ENCODE measurements at regions not wholly inside any gene's neighbourhood (a gene's known extent, or its start where the extent isn't known, plus 50 kb on each side); places are given as distances from the start of the nearest gene placed in this dataset.

DNA sequence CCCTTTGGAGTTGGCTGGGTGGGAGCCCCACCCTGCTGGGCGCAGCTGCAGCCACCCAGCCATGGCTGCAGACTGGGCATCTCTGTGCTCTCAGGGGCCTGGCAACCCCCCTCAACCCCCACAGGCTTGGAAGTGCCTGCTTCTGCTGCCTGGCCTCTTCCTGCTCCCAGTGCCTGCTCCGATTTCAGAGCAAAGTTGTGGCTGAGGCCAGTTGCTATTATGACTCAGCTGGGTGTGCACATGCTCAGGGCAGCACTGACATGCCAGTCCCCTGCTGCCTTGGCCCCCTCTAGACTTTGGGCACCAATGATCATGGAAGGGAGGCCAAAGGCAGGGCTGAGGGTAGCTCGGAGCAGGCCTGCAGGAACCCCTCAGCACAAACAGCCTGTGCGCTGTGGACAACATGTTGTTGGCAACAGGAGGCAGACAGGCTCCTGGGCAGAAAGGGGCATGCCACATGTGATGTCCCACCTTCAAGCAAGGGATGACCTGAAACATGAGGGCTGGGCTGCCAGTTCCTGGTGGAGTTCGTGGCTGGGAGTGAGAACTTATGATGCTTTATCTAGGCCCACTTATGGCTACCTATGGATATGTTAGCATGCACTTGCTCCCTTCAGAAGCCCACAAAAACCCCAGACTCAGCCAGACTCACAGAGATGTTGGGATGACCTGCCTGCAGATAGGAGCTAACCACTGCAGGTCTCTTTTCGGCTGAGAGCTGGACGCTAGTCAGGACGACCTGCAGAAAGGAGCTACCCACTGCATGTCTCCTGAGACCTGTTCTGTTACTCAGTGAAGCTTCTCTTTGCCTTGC, 96.4 kb upstream of the AMOTL1 start:
- intact Hi-C loops (cut with DNase I): no loop called here
- DNase-seq (ENCODE audit: low spot score) (no peak), ATAC-seq (no peak)

DNA sequence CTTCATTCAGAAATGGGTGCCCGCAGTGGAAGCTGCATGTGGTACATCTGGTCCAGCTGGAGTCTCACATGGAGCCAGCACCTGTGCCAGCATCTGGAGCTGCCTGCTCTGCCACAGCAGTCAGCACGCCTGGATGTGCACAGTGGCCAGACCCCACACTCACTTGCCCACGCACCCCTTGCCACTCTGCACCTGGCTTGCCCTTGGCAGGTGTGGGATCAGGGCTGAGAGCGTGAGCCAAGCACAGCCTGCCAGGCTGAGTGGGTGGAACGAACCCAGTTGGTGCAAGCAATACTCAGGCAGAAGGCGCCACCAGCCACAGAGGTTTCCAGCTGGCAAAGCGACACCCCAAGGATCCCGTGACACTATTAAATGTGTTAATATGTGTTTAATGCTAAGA, 95.5 kb upstream of the AMOTL1 start:
- intact Hi-C loops (cut with DNase I): no loop called here
- no peak for DNase-seq (ENCODE audit: low spot score)
- no peak for ATAC-seq

GRCh38 chr11:94673386-94673785, 94.8 kb upstream of the AMOTL1 start:
- DNase-seq (ENCODE audit: low spot score): no peak
- intact Hi-C loops (cut with DNase I): no loop called here
- ATAC-seq: no peak

DNA sequence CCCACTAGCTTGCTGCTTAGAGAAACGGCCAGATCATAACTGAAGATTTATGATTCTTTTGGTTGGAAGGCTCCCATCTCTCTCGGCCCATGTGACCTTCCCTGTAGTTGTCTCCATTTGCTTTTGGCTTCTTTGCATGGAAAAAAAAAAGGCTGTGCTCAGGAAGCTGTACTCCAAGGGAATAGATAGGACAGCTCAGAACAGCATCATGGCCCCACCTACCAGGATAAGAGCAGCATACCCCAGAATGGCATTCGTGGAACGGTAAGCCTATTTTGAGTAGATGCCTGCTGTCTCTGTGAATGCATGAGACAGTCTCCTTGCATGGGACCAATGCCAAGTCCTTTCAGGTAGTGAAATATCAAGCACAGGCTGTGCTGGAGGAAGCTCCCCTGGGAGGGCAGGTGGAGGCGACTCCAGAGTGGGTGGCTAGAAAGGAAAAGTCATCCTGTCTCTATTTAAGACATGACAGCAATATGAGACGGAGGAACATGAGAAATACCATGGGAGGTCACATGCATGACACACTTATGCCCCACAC, 94.1 kb upstream of the AMOTL1 start:
- DNase-seq (ENCODE audit: low spot score) (no peak), ATAC-seq (peak; percentile 66)
- intact Hi-C loops (cut with DNase I): no loop called here

GRCh38 chr11:94675239-94675638, 92.9 kb upstream of the AMOTL1 start:
- DNase-seq (ENCODE audit: low spot score): no peak

DNA sequence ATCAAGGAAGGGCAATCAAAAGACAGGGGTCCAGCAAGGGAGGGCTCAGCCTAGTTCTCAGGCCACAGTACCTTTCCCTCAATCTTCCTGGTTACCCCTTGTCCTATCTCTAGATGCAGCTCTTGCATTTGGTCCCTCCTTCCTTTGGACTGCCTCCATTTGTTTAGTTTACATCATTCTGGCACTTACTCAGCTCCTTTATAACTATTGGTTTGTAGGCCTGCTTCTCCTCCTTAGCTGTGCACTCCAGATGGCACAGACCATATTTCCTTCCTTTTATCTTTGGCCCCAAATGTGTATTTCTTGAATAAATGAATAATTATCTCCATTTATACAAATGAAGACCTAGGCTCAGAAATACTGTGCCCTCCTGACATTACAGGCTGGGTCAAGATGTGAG, 92.3 kb upstream of the AMOTL1 start:
- intact Hi-C loops (cut with DNase I): no loop called here
- ATAC-seq (no peak), DNase-seq (ENCODE audit: low spot score) (no peak)

More at GRCh38 chr11:94675239-94675638, 92.9 kb upstream of the AMOTL1 start:
- ATAC-seq: no peak
- intact Hi-C loops (cut with DNase I): no loop called here

DNA sequence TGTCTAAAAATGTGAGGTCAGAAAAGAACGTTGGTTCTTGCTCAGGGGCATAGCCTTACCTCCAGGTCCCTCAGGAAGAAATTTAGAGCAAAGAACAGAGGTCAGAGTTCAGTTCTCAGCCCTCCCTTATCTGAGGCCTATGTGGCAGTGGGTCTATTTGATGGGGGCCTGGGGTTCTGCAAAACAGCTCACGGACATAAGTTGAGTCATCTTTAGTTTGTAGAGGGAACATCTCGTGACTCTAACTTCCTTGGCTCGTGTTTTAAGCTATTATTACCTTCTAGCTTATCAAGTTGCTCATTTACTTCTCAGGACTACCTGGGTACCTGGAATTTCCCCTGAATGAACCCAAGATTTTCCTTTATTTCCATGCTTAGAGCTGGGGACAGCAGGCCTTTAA, 91.3 kb upstream of the AMOTL1 start:
- no peak for ATAC-seq
- intact Hi-C loops (cut with DNase I): no loop called here
- no peak for DNase-seq (ENCODE audit: low spot score)

- intact Hi-C loops (cut with DNase I): no loop called here
- no peak for ATAC-seq
- DNase-seq (ENCODE audit: low spot score): no peak
These were observed 89.9 kb upstream of the AMOTL1 start for GRCh38 chr11:94678236-94678635.

GRCh38 chr11:94678901-94679300, 89.3 kb upstream of the AMOTL1 start:
- DNase-seq (ENCODE audit: low spot score) (no peak), ATAC-seq (no peak)
- intact Hi-C loops (cut with DNase I): no loop called here

DNA sequence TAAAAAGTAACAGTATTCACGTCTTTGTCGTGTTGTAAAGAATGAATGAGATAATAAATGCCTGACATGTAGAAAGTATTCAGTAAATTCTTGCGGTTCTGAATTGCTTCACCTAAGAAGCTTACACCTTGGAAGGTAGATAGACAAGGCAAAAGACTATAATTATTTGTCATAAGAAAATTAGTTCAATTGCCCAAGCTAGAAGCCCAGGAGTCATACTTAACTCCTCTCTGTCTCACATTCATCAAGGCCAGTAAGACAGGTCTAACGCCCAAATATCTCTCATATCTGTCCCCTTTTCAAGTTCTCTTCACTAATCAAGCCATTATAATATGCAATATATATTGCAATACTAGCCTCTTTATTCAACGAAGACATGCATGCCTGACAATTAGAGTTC, 87.7 kb upstream of the AMOTL1 start:
- intact Hi-C loops (cut with DNase I): no loop called here
- ATAC-seq (no peak), DNase-seq (ENCODE audit: low spot score) (no peak)

DNA sequence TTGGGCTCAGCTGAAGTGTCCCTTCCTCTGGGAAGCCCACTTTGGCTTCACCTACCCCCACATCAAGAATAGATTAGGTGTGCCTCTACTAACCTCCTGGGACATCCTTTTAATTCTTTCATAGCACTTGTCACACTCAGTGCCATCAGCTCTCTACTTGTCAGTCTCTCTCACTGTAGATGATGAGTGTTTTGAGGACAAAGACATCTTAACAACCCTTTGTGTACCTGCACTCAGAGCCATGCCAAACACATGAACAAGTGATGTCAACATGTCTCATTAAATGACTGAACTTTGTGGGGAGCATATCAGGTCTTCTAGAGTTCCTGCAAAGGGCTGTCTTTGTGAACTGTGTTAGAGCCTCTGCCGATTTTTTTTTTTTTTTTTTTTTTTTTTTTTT, 87.0 kb upstream of the AMOTL1 start:
- DNase-seq (ENCODE audit: low spot score): no peak
- intact Hi-C loops (cut with DNase I): no loop called here
- ATAC-seq: no peak

GRCh38 chr11:94681852-94682251, 86.3 kb upstream of the AMOTL1 start:
- DNase-seq (ENCODE audit: low spot score) (no peak), ATAC-seq (no peak)
- intact Hi-C loops (cut with DNase I): no loop called here

DNA sequence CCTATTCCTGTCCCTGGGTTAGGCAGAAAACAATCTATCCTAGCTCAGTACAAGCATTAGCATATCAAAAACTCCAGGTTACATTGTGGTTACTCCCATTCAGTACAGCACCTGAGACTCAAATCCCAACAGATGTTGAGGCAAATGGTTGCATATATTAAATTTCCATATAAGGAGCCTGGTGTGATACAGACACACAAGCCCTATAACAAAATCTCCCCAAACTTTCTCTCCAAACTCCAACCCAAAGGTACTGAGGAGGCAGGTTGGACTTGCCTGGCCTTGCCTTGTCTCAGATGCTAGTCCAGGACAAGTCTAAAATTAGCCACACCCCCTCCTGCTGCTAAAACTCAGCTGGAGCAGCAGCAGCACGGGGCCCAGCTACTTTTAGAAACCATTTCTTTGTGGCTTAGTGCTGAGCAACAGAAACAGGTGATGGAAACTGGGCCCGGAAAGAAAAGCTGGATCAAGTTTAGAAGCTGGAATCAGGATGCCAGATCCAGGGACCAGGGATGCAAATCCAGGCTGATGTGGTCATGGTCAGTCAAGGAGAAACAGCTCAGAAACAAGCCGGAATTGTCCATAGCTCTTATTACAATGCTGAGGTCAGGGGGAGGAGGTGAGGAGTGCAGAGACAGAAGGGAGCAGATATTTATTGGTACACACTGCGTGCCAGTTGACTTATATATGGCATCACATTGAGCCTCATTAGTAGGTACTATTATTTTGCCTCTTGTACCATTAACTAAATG, 73.7 kb upstream of the AMOTL1 start:
- intact Hi-C loops (cut with DNase I): no loop called here
- no peak for DNase-seq (ENCODE audit: low spot score)
- ATAC-seq: no peak

DNA sequence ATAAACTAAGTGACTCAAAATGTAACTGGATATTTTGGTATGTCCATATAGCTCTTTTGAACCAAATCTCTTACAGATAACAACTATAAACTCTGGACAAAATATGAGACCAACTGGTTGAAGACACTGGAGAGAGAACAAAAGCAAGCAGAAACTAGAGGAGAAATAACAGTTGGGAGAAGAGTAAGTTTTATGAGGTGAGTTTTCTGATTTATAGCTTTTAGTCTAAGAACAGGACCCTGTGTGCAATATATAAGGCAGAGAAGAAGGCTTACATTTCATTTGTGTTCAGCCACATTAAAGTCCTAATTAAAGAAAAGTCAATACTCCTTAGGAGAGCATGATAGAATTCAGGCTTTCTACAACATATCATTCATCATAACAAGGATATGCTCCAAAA, 71.0 kb upstream of the AMOTL1 start:
- ATAC-seq: no peak
- no peak for DNase-seq (ENCODE audit: low spot score)
- intact Hi-C loops (cut with DNase I): no loop called here

DNA sequence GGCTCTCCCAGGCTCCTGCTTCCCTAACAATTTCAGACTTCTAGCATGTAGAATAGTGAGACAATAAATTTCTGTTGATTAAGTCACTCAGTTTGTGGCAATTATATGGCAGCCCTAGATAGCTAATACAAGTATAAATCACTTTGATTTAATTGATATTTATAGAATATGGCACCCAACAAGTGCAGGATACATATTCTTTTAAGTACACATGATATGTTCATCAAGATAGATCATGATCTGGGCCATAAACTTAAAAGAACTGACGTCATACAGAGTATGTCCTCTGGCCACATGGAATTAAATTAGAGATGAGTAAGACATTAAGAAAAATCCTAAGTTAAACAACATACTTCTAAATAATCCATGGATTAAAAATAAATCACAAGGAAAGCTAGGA, 67.5 kb upstream of the AMOTL1 start:
- intact Hi-C loops (cut with DNase I): no loop called here
- no peak for ATAC-seq
- no peak for DNase-seq (ENCODE audit: low spot score)

- DNase-seq (ENCODE audit: low spot score): no peak
- intact Hi-C loops (cut with DNase I): no loop called here
- ATAC-seq: no peak
These were observed 65.7 kb upstream of the AMOTL1 start for GRCh38 chr11:94702481-94702880.

- intact Hi-C loops (cut with DNase I): no loop called here
- DNase-seq (ENCODE audit: low spot score): no peak
- ATAC-seq: no peak
These were observed 62.7 kb upstream of the AMOTL1 start for GRCh38 chr11:94705419-94705818.

GRCh38 chr11:94705891-94706615, 62.1 kb upstream of the AMOTL1 start:
- no peak for DNase-seq (ENCODE audit: low spot score)

DNA sequence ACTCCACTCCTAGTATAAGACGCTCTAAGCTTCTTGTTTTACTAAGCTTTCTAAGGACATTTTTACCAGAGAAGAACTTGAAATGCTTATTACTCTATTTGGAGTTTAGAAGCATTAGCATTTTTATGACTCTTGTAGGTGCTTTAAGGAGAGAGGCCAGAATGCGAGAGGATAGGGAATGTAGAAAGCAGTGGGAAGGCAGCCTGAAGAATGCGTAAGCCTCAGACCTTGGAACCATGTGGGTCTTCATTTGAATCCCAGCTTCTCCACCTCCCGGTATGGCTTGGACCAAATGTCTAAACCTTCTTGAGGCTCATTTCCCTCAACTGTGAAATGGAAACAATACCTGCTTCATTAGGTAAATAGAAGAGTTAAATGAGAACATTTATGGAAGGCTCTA, 60.0 kb upstream of the AMOTL1 start:
- no peak for ATAC-seq
- DNase-seq (ENCODE audit: low spot score): no peak
- intact Hi-C loops (cut with DNase I): no loop called here

More at GRCh38 chr11:94705891-94706615, 62.1 kb upstream of the AMOTL1 start:
- ATAC-seq: no peak
- intact Hi-C loops (cut with DNase I): no loop called here

DNA sequence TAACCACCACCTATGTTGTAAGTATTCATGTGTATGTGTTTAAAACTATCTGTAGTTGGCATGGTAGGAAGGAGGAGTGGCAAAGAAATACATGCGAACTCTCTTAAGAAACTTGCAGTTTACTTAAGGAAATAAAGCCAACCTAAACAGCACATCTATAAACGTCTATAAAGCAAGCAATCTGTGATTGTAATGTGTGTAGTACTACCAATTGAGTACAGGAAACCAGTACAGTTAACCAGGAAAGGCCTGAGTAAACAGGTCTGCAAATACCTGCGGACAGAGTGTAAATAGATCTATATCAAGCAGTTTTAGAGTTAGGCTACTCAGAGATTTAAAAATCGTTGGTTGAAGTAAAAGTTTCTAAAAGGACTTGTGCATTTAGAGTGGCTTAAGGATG, 59.5 kb upstream of the AMOTL1 start:
- DNase-seq (ENCODE audit: low spot score) (no peak), ATAC-seq (no peak)
- intact Hi-C loops (cut with DNase I): no loop called here

Data from sciatic nerve (tissue), 2 donors.